ENCODE measurements at regions not wholly inside any gene's neighbourhood (a gene's known extent, or its start where the extent isn't known, plus 50 kb on each side); places are given as distances from the start of the nearest gene placed in this dataset.
"Not testable (repeated sequence)": the region's sequence is repeated elsewhere in the genome, so short reads cannot be mapped to it uniquely, and the experiment has no call there.

DNA sequence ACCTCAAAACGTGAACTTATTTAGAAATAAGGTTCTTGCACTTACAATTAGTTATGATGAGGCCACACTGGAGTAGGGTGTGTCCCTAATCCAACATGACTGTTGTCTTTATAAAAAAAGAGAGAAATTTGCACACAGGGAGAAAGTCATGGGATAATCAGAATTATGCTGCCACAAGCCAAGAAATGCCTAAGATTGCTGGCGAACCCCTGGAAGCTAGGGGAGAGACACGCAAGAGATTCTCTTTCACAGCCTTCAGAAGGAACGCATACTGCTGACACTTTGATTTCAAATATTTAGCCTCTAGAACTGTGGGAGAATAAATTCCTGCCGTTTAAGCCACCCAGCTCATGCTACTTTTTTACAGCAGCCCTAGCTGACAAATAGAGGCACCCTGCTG, 138.3 kb downstream of the CCDC71L start:
- FAIRE-seq, result no peak

DNA sequence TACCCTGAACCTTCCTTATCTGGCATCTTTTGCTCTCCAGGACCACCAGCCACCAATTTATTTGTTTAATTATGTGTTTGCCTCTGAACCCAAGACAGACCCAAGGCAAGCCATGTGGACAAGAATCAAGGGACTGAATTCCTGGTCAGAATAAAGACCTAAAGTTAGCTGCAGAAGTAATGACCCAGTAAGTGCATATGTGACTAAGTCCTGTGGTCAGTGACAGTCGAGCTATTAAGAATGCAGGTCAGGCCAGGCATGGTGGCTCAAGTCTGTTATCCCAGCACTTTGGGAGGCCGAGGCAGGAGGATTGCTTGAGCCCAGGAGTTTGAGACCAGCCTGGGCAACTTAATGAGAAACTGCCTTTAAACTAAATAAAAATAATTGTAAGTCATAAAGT, 139.4 kb downstream of the CCDC71L start:
- no peak for FAIRE-seq

DNA sequence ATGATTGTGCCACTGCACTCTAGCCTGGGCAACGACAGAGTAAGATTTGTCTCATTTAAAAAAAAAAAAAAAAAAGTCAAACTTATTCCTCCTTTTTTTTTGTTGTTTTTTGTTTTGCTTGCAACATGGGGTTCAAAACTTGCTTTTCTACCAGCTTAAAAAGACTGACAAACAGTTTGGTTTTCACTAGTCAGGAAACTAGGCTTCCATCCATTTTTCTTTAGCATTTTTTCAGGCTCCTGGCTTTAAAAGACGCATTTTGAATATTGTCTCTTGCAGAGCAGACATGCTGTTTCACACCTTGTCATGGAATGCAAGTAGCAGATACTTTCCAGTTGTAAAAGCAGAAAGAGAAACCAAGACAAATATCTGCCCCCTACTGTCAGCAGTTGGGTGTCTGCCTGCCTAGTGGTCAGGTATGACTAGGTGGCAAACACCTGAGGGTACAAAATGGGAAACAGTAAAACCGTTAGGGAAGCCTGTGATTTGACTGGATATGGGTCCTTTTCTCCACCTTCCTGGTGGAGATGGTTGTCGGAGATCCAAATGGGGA, 139.9 kb downstream of the CCDC71L start:
- FAIRE-seq, result no peak

DNA sequence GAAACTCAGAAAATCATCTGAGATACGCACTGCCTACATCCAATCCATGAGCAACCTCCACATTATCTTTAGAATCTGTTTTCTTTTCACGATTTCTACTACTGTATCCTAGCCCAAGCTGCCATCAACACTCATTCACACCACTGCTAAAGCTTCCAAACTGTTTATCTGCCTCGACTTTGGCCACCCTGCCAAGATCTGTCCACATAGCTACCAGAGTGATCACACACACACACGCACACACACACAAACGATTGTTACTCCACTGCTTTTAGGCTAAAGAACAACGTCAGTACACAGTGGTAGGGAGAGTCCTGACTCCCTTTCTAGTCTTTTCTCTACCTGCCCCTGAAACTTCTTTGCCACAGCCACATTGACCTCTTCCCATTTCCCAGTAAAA, 142.0 kb downstream of the CCDC71L start:
- no peak for FAIRE-seq

DNA sequence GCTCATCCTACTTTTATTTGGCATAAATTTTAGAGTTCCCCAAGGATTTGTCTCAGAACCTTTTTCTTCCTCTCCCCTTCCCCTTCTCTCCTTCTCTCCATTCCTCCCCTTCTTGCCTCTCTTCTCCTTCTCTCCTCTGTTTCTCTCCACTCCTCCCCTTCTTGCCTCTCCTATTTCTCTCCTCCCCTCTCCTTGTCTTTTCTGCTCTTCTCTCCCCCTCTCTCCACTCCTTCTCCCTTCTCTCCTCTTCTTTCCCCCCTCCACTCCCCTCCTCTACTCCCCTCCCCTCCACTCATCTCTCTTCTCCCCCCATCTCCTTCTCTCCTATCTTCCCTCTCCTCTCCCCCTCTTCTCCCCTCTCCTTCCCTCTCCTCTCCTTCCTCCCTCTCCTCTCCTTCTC, 142.7 kb downstream of the CCDC71L start:
- FAIRE-seq, result no peak

DNA sequence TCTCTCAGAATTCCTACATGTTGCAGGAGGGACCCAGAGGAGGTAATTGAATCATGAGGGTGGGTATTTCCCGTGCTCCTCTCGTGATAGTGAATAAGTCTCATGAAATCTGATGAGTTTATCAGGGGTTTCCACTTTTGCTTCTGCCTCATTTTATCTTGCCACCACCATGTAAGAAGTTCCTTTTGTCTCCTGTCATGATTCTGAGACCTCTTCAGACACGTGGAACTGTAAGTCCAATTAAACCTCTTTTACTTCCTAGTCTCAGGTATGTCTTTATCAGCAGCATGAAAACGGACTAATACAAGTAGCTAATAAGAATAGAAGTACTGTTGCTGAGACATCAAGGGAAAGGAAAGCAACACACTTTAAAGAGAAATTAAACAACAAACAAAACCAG, 143.4 kb downstream of the CCDC71L start:
- FAIRE-seq, result no peak

DNA sequence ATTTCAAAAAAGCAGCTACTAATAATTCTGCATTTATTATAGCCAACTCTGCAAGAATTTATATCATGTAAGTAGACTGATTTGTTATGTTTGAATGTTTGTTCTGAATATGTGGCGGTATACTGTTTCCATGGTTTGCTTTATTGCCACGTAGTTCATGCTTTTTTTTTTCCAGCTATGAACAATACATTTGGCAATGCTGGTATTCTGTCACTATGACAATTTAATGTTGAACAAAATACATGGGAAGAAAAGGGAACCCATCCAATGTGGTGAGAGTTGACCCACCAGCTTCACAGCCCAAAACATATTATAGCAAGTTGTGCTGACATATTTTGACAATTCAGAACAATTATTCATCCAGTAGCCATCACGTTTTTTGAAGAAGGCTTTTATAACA, 145.6 kb downstream of the CCDC71L start:
- FAIRE-seq, result no peak

DNA sequence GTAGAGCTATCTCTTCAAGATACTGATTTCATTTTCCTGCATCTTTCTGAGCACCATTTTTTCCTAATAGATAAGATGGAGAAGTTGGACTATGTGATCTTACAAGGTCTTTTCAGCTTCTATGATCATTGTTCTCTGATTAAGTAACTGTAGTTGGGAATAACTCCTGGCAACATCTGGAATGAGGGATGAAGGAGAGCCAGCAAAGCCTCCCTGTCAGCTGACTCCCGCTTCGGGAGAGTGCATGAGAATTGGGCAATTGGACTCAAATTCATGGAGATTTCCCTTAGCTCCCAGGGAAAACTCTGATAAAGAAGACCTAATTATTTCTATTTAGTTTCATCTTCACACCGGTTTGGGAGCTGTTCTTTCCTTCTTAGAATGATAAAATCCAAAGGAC, 146.1 kb downstream of the CCDC71L start:
- no peak for FAIRE-seq

DNA sequence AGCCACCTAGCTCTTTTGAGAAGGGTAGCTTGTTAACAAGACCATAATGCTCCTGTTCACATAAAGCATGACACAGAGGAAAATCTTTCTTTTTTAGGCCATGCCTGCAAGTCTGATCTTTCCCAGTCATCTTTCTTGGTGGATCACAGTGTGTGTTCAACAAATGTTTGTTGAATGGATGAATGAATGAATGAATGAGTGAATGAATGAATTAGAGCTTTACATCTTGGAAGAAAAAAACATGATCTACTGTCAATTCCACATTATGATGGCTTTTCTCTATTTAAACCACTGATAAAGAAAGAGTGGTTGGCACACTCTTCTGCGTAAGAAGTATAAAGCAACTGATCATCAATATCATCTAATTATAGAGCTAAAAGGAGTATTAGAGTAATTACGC, 148.7 kb downstream of the CCDC71L start:
- FAIRE-seq, result no peak

DNA sequence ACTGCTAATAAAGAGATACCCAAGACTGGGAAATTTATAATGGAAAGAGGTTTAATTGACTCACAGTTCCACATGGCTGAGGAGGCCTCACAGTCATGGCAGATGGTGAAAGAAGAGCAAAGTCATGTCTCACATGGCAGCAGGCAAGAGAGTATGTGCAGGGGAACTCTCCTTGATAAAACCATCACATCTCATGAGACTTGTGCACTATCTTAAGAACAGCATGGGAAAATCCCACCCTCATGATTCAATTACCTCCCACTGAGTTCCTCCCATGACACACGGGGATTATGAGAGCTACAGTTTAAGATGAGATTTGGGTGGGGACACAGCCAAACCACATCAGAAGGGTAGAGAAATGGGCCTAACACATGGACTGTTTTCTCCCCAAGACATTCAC, 156.3 kb downstream of the CCDC71L start:
- no peak for FAIRE-seq

DNA sequence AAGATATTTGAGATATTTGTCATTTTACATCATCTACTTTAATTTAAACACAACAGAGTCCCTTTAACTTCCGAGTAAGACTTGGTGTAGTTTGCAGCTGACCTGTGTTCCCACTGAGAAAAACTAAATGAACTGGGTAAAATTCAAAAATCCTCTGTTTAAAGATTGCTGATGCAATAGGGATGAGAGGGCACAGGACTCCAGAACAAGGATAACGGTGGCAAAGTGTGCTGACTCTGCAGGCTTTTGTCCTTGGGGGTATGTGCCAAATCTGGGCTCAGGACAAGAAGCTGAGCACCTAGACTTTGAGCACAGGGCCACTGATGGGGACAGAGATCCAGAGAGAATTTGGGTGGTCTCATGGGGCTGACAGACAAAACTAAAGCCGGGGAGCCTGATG, 156.8 kb downstream of the CCDC71L start:
- FAIRE-seq, result no peak

DNA sequence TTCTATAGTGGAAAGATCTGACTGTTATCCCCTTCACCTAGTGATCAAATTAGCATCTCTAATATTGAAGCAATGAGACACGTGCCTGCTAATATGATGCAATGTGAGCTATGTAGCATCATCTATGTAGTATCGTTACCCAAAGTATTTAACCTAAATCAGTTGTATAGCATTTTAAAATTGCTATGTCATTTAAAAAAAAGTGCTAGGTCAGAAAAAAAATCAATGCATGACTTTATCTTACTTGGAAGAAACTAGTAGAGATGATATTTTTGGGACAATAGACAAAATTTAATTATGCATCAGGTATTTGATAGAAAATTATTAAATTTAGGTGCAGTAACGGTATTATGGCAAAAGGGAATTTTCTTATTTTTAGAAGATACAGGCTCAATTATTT, 157.3 kb downstream of the CCDC71L start:
- no peak for FAIRE-seq

DNA sequence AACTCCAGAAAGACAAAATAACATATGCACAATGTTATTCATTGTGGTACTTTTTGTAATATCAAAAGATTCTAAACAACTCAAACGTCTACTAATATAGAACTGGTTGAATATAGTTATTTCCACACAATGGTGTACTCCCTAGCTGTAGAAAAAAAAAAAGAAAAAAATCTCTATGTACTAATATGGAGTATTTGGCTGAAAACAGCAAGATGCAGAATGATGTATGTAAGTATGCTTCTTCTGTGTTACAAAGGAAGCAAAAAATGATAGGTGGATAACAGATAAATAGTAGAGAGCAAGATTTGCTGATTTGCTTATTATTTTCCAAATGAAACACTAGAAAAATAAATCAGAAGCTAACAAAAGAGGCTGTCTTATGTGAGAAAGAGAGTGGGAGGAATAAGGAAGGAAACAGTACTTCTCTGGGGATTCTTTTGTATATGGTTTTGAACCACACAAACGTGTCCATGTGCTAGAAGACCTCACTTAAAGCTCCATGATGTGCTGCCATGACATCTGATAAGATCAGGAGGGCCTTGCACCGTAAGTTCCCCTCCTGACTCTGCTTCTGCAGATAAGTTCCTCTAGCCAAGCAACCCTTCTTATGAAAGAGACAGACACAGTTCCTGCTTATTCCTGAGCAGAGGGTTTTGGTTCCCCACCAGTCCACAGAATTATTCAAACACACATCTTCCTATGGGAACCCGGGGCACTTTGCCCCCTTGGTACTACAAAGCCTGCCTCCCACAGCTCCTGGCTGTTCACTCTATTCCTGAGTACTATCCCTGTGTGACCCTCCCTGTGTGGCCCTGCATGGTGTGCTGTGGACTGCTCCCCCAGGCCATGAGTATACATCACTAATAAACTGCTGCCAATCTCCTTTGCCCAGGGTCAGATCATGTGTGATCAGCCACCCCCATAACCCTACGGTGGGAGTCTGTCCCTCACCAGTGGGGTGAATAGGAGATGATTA, 159.1 kb downstream of the CCDC71L start:
- no peak for FAIRE-seq

DNA sequence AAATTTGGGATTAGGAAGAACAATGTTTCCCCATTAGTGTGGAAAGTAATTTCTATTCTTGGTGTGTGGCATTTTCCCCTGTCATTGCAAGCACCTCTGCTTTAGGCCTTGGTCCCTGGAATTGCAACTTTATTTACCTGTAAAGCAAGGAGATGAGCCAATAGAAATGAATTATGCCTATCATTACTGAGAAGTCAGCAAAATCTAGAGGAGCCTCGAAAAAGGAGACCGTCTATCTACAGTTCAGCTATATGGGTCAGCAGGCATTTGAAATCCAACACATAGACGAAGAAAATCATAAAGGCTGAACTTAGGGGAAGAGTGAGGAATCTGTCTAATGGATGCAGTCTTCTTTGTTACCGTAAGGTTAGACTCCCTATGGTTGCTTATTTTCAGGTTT, 161.1 kb downstream of the CCDC71L start:
- FAIRE-seq, result no peak

DNA sequence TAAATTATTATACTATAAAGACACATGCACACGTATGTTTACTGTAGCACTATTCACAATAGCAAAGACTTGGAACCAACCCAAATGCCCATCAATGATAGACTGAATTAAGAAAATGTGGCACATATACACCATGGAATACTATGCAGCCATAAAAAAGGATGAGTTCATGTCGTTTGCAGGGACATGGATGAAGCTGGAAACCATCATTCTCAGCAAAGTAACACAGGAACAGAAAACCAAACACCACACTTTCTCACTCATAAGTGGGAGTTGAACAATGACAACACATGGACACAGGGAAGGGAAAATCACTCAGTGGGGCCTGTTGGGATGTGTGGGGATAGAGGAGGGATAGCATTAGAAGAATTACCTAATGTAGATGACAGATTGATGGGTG, 163.0 kb downstream of the CCDC71L start:
- FAIRE-seq, result not testable (repeated sequence)

DNA sequence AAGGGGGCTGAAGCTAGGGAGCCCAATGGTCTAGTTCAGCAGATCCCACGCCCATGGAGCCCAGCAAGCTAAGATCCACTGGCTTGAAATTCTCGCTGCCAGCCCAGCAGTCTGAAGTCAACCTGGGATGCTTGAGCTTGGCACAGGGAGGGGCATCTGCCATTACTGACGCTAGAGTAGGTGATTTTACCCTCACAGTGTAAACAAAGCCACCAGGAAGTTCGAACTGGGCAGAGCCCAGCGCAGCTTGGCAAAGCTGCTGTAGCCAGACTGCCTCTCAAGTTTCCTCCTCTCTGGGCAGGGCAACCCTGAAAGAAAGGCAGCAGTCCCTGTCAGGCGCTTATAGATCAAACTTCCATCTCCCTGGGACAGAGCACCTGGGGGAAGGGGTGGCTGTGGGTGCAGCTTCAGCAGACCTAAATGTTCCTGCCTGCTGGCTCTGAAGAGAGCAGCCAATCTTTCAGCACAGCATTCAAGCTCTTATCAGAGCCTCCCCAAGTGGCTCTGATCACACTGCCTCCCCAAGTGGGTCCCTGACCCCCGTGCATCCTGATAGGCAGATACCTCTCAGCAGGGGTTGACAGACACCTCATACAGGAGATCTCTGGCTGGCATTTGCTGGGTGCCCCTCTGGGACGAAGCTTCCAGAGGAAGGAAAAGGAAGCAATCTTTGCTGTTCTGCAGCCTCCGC, 167.8 kb downstream of the CCDC71L start:
- FAIRE-seq, result no peak

DNA sequence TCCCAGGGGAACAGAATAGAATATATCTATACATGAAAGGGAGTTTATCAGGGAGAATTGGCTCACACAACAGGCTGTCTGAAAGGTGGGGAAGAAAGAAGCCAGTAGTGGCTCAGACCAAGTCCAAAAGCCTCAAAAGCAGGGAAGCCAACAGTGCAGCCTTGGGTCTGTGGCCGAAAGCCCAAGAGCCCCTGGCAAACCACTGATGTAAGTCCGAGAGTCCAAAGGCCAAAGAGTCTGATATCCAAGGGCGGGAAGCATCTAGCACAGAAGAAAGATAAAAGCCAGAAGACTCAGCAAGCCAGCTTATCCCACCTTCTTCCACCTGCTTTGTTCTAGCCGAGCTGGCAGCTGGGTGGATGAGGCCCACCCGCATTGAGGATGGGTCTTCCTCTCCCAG, 172.5 kb downstream of the CCDC71L start:
- no peak for FAIRE-seq

DNA sequence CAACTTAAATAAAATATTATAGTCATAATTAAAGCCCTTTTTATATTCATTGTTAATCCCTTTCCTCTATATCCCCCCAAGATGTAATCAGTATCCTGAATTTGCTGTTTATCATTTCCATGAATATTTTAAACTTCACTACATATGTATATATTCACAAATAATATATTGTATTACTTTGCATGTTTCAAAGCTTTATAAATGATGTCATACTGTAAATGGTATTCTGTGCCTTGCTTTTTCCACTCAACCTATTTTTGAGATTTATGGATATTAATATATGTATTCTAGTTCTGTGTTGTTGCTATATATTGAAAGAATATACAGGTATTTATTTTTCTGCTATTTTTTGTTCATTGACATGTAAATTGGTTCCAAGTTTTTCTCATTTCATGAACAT, 173.1 kb downstream of the CCDC71L start:
- no peak for FAIRE-seq

DNA sequence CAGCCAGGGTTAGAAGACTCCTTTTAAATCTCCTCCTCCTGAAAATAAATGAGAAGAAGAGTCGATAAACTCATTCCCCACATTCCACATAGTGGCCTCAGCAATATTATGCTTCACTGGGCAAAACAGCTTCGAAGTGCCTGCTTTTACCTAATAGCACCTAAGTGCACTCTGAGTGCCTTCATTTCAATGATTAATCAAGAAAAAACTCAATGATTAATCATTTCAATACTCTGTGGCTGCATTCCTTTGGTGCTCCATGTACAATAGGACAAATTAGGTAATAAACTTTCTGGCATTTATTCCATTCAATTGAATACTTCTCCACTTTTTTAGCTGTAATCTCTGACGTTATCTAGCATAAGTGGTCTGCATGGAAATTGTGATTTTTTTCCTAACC, 174.6 kb downstream of the CCDC71L start:
- FAIRE-seq, result no peak

DNA sequence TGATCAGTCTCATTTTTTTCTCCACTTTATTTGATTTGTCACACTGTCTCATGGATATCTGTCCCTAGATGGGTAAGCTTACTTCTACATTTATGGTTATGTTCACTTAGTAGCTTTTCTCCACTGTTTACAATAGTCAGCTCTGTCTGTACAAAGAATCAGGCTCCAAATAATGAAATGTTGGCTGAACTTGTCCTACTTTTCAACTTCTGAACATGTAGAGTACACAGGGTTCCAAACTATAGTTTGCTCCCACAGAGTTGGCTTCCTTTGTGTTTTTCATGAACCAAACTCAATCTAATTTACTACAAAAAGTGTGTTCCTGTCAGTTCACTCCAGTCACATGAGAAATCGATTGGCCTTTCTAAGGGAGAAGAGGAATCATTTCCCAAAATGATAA, 175.0 kb downstream of the CCDC71L start:
- FAIRE-seq, result no peak

DNA sequence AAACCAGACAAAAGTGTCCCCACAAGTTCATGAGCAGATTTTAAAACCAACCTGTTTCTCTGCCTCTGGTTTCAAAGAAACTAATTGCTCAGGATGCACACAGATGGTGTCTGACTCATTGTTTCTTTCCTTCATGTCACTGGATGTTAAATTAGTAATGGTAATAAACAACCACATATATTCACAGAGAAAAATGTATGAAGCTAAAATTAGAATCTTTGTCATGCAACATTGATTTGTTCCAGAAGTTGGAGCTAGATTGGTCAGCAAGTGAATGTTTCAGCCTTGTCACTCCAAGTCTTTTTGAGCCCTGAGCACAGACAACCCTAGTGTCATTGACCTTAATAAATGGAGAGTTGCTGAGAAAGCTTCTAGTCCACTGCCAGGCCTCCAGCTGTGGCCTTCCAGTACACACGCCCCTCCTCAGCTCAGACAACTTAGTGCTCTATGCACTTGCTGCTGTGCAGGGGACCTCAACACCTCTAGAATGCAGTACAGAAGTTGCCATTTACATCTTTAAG, 175.9 kb downstream of the CCDC71L start:
- no peak for FAIRE-seq

DNA sequence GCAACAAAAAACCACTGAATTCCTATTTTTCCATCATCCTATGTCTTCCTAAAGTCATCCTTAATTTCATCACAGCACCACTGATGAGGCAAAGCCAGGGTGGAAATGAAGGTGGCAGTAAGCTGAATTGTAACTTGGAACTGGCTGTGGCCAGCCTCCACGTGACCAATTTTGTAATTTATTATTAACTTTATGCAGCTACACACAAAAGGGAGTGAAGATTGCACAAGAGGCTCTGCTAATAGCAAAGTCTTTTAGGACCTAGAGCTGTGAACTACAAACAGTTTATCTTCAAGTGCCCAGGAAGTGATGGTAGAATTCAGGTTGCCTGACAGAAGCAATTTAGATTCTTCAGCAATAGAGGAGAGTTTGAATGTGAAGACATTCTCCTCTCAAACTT, 176.4 kb downstream of the CCDC71L start:
- no peak for FAIRE-seq

DNA sequence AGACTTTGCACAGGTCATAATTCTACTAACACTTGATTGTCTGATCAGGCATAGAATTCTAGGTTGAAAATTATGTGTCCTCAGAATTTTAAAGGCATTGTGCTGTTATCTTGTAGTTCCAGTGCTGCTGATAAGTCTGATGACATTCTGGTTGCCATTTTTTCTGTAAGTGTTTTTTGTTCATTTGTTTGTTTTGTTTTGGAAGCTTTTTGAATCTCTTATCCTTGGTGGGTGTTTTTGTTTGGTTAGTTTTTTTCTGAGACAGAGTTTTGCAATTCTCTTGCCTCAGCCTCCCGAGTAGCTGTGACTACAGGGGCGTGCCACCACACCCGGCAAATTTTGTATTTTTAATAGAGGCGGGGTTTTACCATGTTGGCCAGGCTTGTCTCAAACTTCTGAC, 178.9 kb downstream of the CCDC71L start:
- no peak for FAIRE-seq

DNA sequence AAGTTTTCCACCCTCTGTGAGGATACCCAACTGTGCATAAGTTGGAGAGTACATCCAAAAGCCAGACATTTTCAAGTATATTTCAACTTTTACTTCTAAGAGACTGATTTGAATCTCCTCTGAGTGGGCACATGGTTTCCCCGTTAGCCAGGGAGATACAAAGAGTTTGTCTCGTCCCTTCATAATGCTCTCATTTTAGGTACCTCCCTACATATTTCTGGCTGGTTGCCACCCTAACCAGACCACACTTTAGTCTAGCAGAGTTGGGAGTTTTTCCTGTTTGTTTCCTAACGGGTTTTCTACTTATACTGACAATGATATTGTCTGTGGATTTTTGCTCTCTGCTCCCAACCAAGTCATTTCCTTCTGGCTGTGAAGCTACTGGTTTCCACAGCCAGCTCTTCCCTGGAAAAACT, 180.3 kb downstream of the CCDC71L start:
- FAIRE-seq, result no peak
